ENCODE measurements at regions not wholly inside any gene's neighbourhood (a gene's known extent, or its start where the extent isn't known, plus 50 kb on each side); places are given as distances from the start of the nearest gene placed in this dataset.
"Not testable (repeated sequence)": the region's sequence is repeated elsewhere in the genome, so short reads cannot be mapped to it uniquely, and the experiment has no call there.

- DNase-seq (ENCODE audit: low read depth) = no peak
- no peak overlapping the region for H3K4me3 ChIP-seq (ENCODE audit: low read depth, low read length)
- TF ChIP-seq CTCF (IDR thresholded peaks at IDR 0.05; ENCODE audit: control insufficient read depth, extremely low read depth, insufficient read depth) = no peak
Observed at GRCh38 chr1:113207019-113207418, 134.0 kb downstream of the LRIG2 start.

GRCh38 chr1:113207457-113207856 is 134.5 kb downstream of the LRIG2 start:
- DNase-seq (ENCODE audit: low read depth) = no peak
- no peak for TF ChIP-seq CTCF (IDR thresholded peaks at IDR 0.05; ENCODE audit: control insufficient read depth, extremely low read depth, insufficient read depth)
- H3K4me3 ChIP-seq (ENCODE audit: low read depth, low read length) = no peak overlapping the region

GRCh38 chr1:113208425-113208824 is 135.4 kb downstream of the LRIG2 start:
- H3K4me3 ChIP-seq (ENCODE audit: low read depth, low read length); DNase-seq (ENCODE audit: low read depth): not testable (repeated sequence)

GRCh38 chr1:113210248-113210647 is 137.2 kb downstream of the LRIG2 start:
- no peak overlapping the region for H3K4me3 ChIP-seq (ENCODE audit: low read depth, low read length)
- no peak for TF ChIP-seq CTCF (IDR thresholded peaks at IDR 0.05; ENCODE audit: control insufficient read depth, extremely low read depth, insufficient read depth)
- DNase-seq (ENCODE audit: low read depth) = peak; percentile 35

- no peak for TF ChIP-seq CTCF (IDR thresholded peaks at IDR 0.05; ENCODE audit: control insufficient read depth, extremely low read depth, insufficient read depth)
- DNase-seq (ENCODE audit: low read depth) = no peak
- no peak overlapping the region for H3K4me3 ChIP-seq (ENCODE audit: low read depth, low read length)
Observed at GRCh38 chr1:113211467-113211866, 138.5 kb downstream of the LRIG2 start.

- no peak for TF ChIP-seq CTCF (IDR thresholded peaks at IDR 0.05; ENCODE audit: control insufficient read depth, extremely low read depth, insufficient read depth)
- H3K4me3 ChIP-seq (ENCODE audit: low read depth, low read length) = no peak overlapping the region
- DNase-seq (ENCODE audit: low read depth) = no peak
Observed at GRCh38 chr1:113215015-113215414, 142.0 kb downstream of the LRIG2 start.

- H3K4me3 ChIP-seq (ENCODE audit: low read depth, low read length) = no peak overlapping the region
- no peak for DNase-seq (ENCODE audit: low read depth)
- TF ChIP-seq CTCF (IDR thresholded peaks at IDR 0.05; ENCODE audit: control insufficient read depth, extremely low read depth, insufficient read depth) = no peak
Observed at GRCh38 chr1:113216664-113217063, 143.7 kb downstream of the LRIG2 start.
